ENCODE measurements at regions not wholly inside any gene's neighbourhood (a gene's known extent, or its start where the extent isn't known, plus 50 kb on each side); places are given as distances from the start of the nearest gene placed in this dataset.
"Not testable (repeated sequence)": the region's sequence is repeated elsewhere in the genome, so short reads cannot be mapped to it uniquely, and the experiment has no call there.

DNA sequence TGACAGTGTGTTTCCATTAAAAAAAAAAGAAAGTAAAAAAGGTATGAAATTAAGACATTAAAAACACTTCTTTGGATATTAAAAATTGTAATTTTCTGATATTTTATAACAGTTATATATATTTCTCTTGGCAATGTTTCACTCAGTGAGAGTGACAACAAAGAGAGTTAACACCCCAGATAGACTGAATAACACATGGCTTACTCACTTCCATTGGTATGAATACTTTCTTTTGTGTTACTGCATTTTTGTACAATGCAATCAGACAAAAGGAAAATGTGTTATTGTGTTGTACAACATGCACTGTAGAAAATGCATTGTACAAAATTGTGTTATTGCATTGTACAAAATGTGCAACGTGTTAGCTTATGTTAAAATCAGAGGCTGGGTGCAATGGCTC is 676.6 kb upstream of the AMELY start:
- 83% methylated on average over 1 of the region's 1 CpG; no CpG with 5 or more reads in 2 of the 3 donors for WGBS, 3 donors
- not testable (repeated sequence) for H3K27ac ChIP-seq (ENCODE audit: low read depth, low read length)

DNA sequence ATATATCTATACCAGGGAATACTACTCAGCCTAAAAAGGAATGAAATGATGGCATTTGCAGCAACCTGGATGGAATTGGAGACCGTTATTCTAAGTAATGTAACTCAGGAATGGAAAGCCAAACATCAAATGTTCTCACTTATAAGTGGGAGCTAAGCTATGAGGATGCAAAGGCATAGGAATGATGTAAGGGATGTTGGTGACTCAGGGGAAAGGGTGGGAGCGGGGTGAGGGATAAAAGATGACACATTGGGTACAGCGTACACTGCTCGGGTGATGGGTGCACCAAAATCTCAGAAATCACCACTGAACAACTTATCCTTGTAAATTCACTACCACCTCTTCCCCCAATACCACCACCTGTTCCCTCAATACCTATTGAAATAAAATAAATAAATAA is 651.0 kb upstream of the AMELY start:
- H3K27ac ChIP-seq (ENCODE audit: low read depth, low read length), result no peak overlapping the region
- 91 to 96% methylated on average over 4 of the region's 4 CpGs; no CpG with 5 or more reads in 1 of the 3 donors for WGBS, 3 donors

DNA sequence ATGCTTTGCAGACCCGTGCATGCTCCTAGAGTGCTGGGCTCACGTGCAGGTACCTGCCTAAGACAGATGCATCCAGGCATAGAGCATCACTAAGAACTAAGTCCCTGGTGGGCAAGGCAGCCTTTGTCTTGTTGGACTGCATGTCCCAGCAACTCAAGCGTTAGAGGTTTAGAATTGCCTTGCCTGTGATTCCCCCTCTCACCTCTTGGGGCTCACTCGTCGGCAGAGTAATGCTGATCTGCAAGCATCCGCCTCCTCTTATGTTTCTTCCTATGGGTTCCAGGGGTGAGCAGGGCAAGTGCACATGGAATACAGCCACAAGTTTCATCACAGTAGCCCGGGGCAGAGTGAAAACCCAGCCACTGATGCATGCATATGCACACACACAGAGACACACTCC is 646.1 kb upstream of the AMELY start:
- 52 to 54% methylated on average over 7 of the region's 7 CpGs; no CpG with 5 or more reads in 1 of the 3 donors for whole genome bisulfite sequencing, 3 donors
- H3K27ac ChIP-seq (ENCODE audit: low read depth, low read length), result no peak overlapping the region

DNA sequence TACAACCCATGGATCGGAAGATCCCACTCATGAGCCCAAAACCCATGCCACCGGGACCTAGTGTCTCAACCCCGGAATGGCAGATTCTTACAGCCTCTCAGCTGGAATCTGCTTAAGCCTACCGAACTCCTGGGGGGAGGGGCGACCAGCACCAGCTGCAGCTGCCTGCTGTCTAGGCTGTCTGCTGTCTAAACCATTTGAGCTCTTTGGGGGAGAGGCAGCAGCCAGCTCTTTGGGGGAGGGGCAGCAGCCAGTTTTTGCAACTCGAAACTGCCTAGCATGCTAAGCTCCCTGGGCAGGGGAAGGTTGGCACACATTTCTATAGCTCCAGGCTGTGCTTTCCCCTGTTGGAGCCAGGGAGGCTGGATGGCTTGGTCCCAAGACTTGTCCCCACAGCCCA is 643.5 kb upstream of the AMELY start:
- WGBS, 3 donors, result 72 to 82% methylated on average over 5 to 6 of the region's 6 CpGs; no CpG with 5 or more reads in 1 of the 3 donors
- H3K27ac ChIP-seq (ENCODE audit: low read depth, low read length), result no peak overlapping the region

DNA sequence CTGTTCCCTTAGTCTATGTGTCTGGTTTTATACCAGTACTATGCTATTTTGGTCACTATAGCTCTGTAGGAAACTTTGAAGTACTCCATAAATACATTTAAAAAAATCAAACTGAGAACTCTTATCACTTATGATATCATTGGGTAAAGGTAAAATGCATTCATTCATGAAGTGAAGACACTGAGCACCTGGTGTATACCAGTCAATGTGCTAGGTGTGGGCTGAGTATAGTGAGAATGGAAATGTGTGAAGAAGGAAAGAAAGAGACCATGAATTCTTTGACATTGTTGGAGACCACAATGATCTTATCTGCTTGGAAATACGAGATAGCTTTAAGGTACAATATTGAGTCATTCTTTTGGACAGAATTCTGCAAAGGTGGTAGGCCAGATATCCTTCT is 633.5 kb upstream of the AMELY start:
- H3K27ac ChIP-seq (ENCODE audit: low read depth, low read length), result no peak overlapping the region
- WGBS, 3 donors, result 47 to 65% methylated on average over 1 of the region's 1 CpG; no CpG with 5 or more reads in 1 of the 3 donors

GRCh38 chrY:7544172-7544770 is 632.7 kb upstream of the AMELY start:
- H3K27ac ChIP-seq (ENCODE audit: low read depth, low read length), result no peak overlapping the region

DNA sequence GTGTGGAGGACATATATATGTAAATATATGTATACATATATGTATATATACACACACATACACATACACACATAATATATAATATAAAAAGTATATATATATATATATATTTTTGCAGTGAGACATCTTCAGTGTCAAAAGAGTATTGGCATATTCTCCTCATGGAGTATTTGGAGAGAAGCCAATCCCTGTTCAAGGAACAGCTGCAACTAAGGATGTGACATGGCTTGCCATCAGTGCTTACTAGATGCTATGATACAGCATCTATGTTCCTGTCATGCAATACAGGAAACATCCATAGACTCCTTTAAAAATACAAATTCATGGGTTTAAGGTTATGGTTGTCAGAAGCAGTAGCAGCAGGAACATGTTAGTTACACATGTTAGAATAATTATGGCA is 632.0 kb upstream of the AMELY start:
- H3K27ac ChIP-seq (ENCODE audit: low read depth, low read length), result no peak overlapping the region

DNA sequence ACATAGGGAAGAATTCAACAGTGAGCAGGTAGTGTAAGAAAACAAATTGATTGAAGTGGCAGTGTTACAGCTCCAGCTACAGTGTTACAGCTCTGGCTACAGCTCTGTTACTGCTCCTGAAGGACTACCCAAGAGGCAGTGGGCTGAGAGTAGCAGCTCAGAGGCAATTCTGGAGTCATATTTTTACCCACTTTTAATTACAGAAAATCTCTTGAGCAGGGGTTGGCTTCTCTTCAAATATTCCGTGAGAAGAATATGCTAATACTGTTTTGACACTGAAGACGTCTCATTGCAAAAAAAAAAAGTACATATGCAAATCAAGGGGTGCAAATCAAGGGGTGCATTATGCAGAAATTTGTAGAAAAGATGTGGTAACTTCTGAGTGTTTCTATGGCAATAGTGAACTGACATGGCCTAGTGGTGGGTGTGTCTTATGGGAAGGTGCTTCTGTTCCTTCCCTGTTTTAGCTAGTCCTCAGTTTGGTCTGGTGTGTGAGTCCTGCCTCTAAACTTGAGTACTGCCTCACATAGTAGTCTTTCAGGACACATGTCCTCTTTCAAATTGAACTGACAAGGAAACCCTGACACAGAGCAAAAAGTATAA is 630.8 kb upstream of the AMELY start:
- 74 to 78% methylated on average over 2 of the region's 2 CpGs; no CpG with 5 or more reads in 1 of the 3 donors for WGBS, 3 donors

GRCh38 chrY:7529396-7529795 is 617.8 kb upstream of the AMELY start:
- H3K27ac ChIP-seq (ENCODE audit: low read depth, low read length), result no peak overlapping the region
- WGBS, 3 donors, result 61 to 77% methylated on average over 2 of the region's 2 CpGs; no CpG with 5 or more reads in 1 of the 3 donors

More for the DNA sequence above, 630.8 kb upstream of the AMELY start:
- H3K27ac ChIP-seq (ENCODE audit: low read depth, low read length), result no peak overlapping the region

DNA sequence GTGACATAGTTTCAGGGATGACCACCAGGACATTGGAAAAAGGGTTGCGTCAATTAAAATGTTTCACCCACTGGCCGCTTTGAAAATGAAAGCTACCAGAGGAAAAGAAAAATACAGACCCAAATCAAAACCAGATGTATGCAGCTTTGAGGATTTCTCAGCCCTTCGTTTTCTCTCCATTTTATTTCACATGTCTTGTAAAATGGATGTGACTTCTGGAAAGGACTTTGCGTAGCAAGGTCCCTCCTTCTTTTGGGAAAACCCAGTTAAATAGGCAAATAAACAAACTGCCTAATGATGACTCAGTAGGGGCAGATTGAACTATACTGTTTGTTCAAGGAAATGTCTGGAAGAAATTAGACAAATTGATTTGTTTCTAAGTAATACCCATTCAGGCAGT is 616.0 kb upstream of the AMELY start:
- 68 to 85% methylated on average over 4 of the region's 4 CpGs; no CpG with 5 or more reads in 1 of the 3 donors for WGBS, 3 donors
- H3K27ac ChIP-seq (ENCODE audit: low read depth, low read length), result not testable (repeated sequence)

GRCh38 chrY:7518387-7518786 is 606.8 kb upstream of the AMELY start:
- WGBS, 3 donors, result 93 to 95% methylated on average over 1 of the region's 1 CpG; no CpG with 5 or more reads in 1 of the 3 donors
- no peak overlapping the region for H3K27ac ChIP-seq (ENCODE audit: low read depth, low read length)

DNA sequence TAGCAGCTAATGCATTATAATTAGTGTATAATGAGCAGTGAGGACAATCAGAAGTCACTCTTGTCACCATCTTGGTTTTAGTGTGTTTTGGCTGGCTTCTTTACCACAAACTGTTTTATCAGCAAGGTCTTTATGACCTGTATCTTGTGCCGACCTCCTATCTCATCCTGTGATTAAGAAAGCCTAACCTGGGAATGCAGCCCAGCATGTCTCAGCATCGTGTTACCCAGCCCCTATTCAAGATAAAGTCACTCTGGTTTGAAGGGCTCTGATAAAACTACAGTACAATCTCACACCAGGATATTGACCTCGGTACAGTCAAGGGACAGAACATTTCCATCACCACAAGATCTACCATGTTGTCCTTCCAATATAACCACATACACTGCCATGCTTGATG is 604.7 kb upstream of the AMELY start:
- 22 to 57% methylated on average over 3 of the region's 3 CpGs; no CpG with 5 or more reads in 1 of the 3 donors for WGBS, 3 donors
- H3K27ac ChIP-seq (ENCODE audit: low read depth, low read length), result no peak overlapping the region

DNA sequence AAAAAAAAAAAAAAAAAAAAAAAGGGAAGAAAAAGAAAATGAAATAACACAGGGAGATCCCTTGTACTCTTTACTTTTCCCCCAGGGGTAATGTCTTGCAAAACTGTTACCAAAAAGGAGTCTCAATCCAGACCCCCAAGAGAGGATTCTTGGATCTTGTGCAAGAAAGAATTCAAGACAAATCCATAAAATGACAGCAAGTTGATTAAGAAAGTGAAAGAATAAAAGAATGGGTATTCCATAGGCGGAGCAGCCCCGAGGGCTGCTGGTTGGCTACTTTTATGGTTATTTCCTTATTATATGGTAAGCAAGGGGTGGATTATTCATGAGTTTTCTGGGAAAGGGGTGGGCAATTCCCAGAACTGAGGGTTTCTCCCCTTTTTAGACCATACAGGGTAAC is 604.3 kb upstream of the AMELY start:
- WGBS, 3 donors, result 76 to 89% methylated on average over 2 of the region's 2 CpGs; no CpG with 5 or more reads in 1 of the 3 donors
- no peak overlapping the region for H3K27ac ChIP-seq (ENCODE audit: low read depth, low read length)

- H3K27ac ChIP-seq (ENCODE audit: low read depth, low read length), result no peak overlapping the region
Observed at GRCh38 chrY:7502896-7503295, 591.3 kb upstream of the AMELY start.

DNA sequence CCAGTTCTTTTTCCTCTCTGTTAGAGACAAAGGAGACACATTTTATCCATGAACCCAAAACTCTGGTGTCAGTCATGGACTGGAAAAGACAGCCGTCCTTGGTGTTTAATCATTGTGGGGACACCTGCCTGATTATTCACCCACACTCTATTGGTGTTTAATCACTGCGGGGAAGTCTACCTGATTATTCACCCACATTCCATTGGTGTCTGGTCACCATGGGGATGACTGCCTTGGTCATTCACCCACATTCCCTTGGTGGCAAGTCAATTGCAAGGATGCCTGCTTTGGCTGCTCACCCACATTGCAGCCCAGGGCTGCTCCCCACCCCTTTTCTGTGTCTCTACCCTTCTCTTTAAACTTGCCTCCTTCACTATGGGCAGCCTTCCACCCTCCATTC is 589.7 kb upstream of the AMELY start:
- WGBS, 3 donors, result 93 to 97% methylated on average over 2 of the region's 2 CpGs; no CpG with 5 or more reads in 1 of the 3 donors
- H3K27ac ChIP-seq (ENCODE audit: low read depth, low read length), result no peak overlapping the region

More at GRCh38 chrY:7502896-7503295, 591.3 kb upstream of the AMELY start:
- 94% methylated on average over 5 of the region's 5 CpGs; no CpG with 5 or more reads in 1 of the 3 donors for WGBS, 3 donors

- 75 to 88% methylated on average over 1 of the region's 1 CpG; no CpG with 5 or more reads in 1 of the 3 donors for WGBS, 3 donors
Observed at GRCh38 chrY:7496001-7496400, 584.4 kb upstream of the AMELY start.

DNA sequence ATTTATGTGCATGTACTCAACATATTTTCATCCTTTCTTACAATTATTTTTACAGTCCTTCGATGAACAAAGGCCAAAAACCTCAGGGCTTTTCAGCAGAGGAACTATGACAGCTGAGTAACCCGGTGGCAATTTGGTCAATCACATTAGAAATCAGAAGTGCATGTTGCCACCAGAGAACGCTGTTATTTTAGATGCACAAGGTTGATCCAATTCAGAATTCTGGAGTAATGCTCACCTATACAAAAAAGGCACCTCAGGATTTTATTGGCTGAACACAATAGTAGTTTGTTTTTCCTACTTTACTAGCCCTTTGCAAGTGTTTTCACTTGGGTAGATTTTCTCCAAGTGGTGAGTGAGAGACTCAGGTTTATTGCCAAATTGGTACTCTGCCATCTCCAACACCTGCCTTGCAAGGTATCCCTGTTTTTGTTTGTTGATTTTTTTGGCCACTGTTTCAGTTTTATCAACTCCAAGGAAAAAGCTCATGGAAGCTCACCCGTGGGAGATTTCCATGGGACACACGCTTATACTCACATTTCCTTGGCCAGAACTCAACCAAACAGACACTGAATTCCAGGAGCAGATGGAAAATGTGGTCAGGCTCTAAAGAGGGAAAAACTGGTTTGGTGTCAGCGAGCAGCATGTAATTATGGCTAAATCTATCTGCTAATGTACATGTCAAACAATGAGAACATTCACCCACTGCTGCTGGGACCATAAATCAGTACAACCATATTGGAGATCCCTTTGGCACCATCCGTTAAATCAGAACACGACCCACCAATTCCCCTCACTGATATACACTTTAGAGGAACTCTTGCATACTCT is 573.1 kb upstream of the AMELY start:
- not testable (repeated sequence) for H3K27ac ChIP-seq (ENCODE audit: low read depth, low read length)
- 22 to 72% methylated on average over 7 to 8 of the region's 8 CpGs; no CpG with 5 or more reads in 1 of the 3 donors for WGBS, 3 donors

More at GRCh38 chrY:7496001-7496400, 584.4 kb upstream of the AMELY start:
- H3K27ac ChIP-seq (ENCODE audit: low read depth, low read length), result no peak overlapping the region

- 75 to 80% methylated on average over 7 to 10 of the region's 10 CpGs; no CpG with 5 or more reads in 1 of the 3 donors for WGBS, 3 donors
- no peak overlapping the region for H3K27ac ChIP-seq (ENCODE audit: low read depth, low read length)
Observed at GRCh38 chrY:7471976-7472375, 560.4 kb upstream of the AMELY start.

DNA sequence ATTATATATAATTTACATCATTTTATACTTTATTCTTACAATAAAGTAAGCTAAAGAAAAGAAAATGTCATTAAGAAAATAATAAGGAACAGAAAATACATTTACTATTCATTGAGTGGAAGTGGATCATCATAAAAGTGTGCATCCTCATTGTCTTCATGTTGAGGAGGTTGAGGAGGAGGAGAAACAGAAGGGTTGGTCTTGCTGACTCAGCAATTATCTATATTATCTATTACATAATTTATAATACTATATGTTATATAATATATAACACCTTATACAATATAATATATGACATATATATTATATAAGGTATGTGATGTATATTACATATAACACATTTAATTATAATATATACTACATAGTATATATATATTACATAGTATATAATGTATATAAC is 558.5 kb upstream of the AMELY start:
- no peak overlapping the region for H3K27ac ChIP-seq (ENCODE audit: low read depth, low read length)
